ENCODE measurements at regions not wholly inside any gene's neighbourhood (a gene's known extent, or its start where the extent isn't known, plus 50 kb on each side); places are given as distances from the start of the nearest gene placed in this dataset.

- no peak for DNase-seq (ENCODE audit: low read depth, low spot score)
- Histone ChIP-seq H3K4me3 (replicated peaks in 1 of 2; ENCODE audit: low read depth in 1 of 2, low read length in 2 of 2) (no peak overlapping the region), H3K27ac (ENCODE audit: low read depth, low read length) (no peak overlapping the region), H3K9ac (ENCODE audit: low read length) (no peak overlapping the region), H3K4me2 (ENCODE audit: low read length) (no peak overlapping the region), H3K9me2 (ENCODE audit: insufficient read depth) (no peaks in the 10 kb centered on the region), H3K36me3 (ENCODE audit: control insufficient read depth in 1 of 2, insufficient read depth in 2 of 2, low read length in 2 of 2) (no peaks in the 10 kb centered on the region), H3K27me3 (ENCODE audit: insufficient read depth, low read length) (peaks cover under 1% of the 10 kb centered on the region; the same call in 1 of the 2 replicates), H3K9me3 (ENCODE audit: control insufficient read depth in 1 of 2, insufficient read depth in 1 of 2, low read depth in 1 of 2, low read length in 2 of 2) (no peaks in the 10 kb centered on the region), H3K79me2 (ENCODE audit: insufficient read depth, low read length) (no peaks in the 10 kb centered on the region), H3K4me1 (ENCODE audit: control insufficient read depth in 1 of 2, insufficient read depth in 2 of 2, low read length in 2 of 2) (no peaks in the 10 kb centered on the region), H4K20me1 (ENCODE audit: insufficient read depth) (no peaks in the 10 kb centered on the region), H2AFZ (ENCODE audit: low read depth, low read length, poor library complexity, severe bottlenecking) (no peak overlapping the region)
- POLR2A ChIA-PET = no interaction called here
- no TSS peak for BruUV-seq (replicated peaks)
- intact Hi-C loops (cut with micrococcal nuclease) = no loop called here
- ATAC-seq = no peak
- TF ChIP-seq SP1 (IDR thresholded peaks at IDR 0.05; ENCODE audit: low read depth) (no peak), ELF1 (IDR thresholded peaks at IDR 0.05; ENCODE audit: borderline replicate concordance, low read depth) (no peak), MAX (IDR thresholded peaks at IDR 0.05) (no peak), POLR2AphosphoS5 (IDR thresholded peaks at IDR 0.05; ENCODE audit: low read depth, low read length) (no peak), EZH2phosphoT487 (IDR thresholded peaks at IDR 0.05; ENCODE audit: borderline replicate concordance) (no peak), REST (IDR thresholded peaks at IDR 0.05; ENCODE audit: low read depth) (no peak), RAD21 (IDR thresholded peaks at IDR 0.05; ENCODE audit: low read depth) (no peak), EZH2 (IDR thresholded peaks at IDR 0.05) (no peak)
- RAD21 ChIA-PET (ENCODE audit: low non-redundant PET in 1 of 2, low total read pairs in 2 of 2, uncharacterized antibody in 2 of 2, unreplicated experiment in 2 of 2) = no interaction called here
- CTCF ChIA-PET = no interaction called here
Observed at GRCh38 chr10:24118246-24118645, 90.7 kb upstream of the KIAA1217 start.
